ENCODE measurements at regions not wholly inside any gene's neighbourhood (a gene's known extent, or its start where the extent isn't known, plus 50 kb on each side); places are given as distances from the start of the nearest gene placed in this dataset.

DNA sequence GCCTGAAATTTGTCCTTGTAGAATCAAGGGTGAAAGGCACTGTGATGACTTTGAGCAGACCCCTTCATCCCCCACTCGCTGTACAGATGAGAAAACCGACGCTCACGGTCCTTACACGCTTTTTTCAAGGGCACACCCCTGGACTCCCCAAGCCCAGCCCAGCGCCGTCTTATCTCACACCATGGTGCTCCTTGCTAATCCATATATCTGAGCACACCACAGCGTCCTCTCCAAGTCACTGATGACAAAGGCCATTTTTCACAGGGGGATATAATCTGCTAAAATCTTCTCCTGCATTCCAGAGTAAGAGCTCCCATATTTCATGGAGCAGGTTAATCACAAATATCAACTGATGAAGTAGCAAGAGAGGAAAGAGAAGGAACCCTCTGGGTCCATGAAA is 486.3 kb downstream of the BCOR start:
- no peak overlapping the region for H3K27ac ChIP-seq (ENCODE audit: low read depth, low read length)
- no peak overlapping the region for H2AFZ ChIP-seq (ENCODE audit: low read length, unreplicated experiment)
- no peaks in the 10 kb centered on the region for H3K79me2 ChIP-seq (ENCODE audit: control insufficient read depth, insufficient read depth, low read length, unreplicated experiment)
- H3K27me3 ChIP-seq (ENCODE audit: insufficient read depth, low read length): peaks cover 57% of the 10 kb centered on the region
- H3K36me3 ChIP-seq (ENCODE audit: insufficient read depth, low read length): no peaks in the 10 kb centered on the region
- H3K4me1 ChIP-seq (ENCODE audit: control insufficient read depth, insufficient read depth, low read length, unreplicated experiment): no peaks in the 10 kb centered on the region
- no peak overlapping the region for H3K4me3 ChIP-seq (ENCODE audit: low read depth, low read length)

DNA sequence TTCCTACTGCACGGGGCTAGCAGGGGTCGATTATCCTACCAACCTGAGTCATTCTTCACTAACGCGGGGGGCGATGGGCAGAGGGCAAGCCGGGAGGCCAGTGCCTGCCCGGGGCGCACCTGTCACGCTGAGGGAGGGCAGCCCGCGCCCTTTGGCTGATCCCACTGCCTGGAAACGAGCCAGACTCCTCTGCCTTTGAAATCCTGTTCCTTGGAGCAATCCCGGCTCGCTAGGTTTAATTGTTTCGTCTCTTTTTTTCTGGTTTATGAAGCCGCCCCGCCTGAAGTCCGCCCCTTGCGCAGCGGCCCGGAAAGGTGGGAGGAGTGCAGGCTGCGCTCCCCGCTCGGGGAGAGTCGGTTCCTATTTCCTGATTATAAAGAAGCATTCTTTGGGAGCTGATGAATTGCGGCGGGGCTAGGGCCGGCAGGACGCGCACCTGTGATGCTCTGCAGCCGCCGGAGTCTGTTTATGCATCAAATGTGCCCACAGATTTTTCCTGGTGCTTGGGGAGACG is 484.2 kb downstream of the BCOR start:
- H3K4me1 ChIP-seq (ENCODE audit: control insufficient read depth, insufficient read depth, low read length, unreplicated experiment): no peaks in the 10 kb centered on the region
- no peak overlapping the region for H3K27ac ChIP-seq (ENCODE audit: low read depth, low read length)
- H3K27me3 ChIP-seq (ENCODE audit: insufficient read depth, low read length): peaks cover 56% of the 10 kb centered on the region
- no peaks in the 10 kb centered on the region for H3K36me3 ChIP-seq (ENCODE audit: insufficient read depth, low read length)
- H3K79me2 ChIP-seq (ENCODE audit: control insufficient read depth, insufficient read depth, low read length, unreplicated experiment): no peaks in the 10 kb centered on the region
- no peak overlapping the region for H3K4me3 ChIP-seq (ENCODE audit: low read depth, low read length)
- no peak overlapping the region for H2AFZ ChIP-seq (ENCODE audit: low read length, unreplicated experiment)

DNA sequence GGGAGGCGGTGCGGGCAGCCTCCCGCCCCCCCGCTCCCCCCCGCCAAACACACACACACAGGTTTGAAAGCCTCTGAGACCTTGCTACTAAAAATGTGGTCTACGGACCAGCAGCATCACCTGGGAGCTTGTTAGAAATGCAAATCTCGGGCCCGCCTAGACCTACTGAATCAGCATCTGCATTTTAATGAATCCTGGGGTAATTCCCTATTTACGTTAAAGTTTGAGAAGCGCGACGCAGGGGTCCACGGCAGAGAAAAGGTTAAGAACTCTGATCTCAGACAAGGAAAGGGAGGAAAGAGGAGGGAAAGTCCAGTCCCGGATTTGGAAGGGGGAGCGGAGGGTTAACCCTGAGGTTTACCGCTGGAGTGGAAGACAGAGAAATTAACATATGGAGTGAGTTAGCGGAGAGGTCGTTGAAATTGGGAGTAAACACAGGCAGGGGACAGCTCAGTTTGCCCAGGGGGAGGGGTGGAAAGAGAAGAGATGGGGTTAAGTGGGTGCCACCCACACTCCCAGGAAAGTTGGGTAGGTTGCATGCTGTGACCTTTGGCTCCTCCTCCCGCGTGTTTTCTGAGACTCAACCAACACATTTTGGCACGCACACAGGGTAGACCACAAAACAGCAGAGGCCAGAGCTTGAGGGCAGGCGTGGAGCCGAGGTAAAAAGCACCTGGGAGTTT is 483.6 kb downstream of the BCOR start:
- Histone ChIP-seq H3K4me1 (ENCODE audit: control insufficient read depth, insufficient read depth, low read length, unreplicated experiment) (no peaks in the 10 kb centered on the region), H3K79me2 (ENCODE audit: control insufficient read depth, insufficient read depth, low read length, unreplicated experiment) (no peaks in the 10 kb centered on the region), H3K27ac (ENCODE audit: low read depth, low read length) (no peak overlapping the region), H3K36me3 (ENCODE audit: insufficient read depth, low read length) (no peaks in the 10 kb centered on the region), H2AFZ (ENCODE audit: low read length, unreplicated experiment) (no peak overlapping the region), H3K4me3 (ENCODE audit: low read depth, low read length) (no peak overlapping the region), H3K27me3 (ENCODE audit: insufficient read depth, low read length) (peaks cover 56% of the 10 kb centered on the region)

DNA sequence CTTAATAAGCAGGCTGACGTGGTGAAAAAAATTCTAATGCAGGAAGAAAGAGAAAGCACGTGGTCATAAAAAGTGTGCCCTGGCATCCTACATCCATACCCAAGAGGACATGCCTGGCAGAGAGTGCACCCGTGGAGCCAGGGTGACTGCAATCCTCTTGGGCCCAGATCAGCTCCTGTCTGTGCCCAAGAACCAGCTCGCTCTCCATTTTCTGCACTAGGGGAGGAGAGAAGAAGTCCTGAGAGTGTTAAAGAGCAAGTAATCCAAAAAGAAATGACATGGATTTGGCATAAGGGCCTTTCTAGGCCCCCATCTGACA is 483.1 kb downstream of the BCOR start:
- no peak overlapping the region for H2AFZ ChIP-seq (ENCODE audit: low read length, unreplicated experiment)
- no peaks in the 10 kb centered on the region for H3K79me2 ChIP-seq (ENCODE audit: control insufficient read depth, insufficient read depth, low read length, unreplicated experiment)
- no peaks in the 10 kb centered on the region for H3K4me1 ChIP-seq (ENCODE audit: control insufficient read depth, insufficient read depth, low read length, unreplicated experiment)
- no peak overlapping the region for H3K27ac ChIP-seq (ENCODE audit: low read depth, low read length)
- peaks cover 52% of the 10 kb centered on the region for H3K27me3 ChIP-seq (ENCODE audit: insufficient read depth, low read length)
- H3K36me3 ChIP-seq (ENCODE audit: insufficient read depth, low read length): no peaks in the 10 kb centered on the region
- no peak overlapping the region for H3K4me3 ChIP-seq (ENCODE audit: low read depth, low read length)

DNA sequence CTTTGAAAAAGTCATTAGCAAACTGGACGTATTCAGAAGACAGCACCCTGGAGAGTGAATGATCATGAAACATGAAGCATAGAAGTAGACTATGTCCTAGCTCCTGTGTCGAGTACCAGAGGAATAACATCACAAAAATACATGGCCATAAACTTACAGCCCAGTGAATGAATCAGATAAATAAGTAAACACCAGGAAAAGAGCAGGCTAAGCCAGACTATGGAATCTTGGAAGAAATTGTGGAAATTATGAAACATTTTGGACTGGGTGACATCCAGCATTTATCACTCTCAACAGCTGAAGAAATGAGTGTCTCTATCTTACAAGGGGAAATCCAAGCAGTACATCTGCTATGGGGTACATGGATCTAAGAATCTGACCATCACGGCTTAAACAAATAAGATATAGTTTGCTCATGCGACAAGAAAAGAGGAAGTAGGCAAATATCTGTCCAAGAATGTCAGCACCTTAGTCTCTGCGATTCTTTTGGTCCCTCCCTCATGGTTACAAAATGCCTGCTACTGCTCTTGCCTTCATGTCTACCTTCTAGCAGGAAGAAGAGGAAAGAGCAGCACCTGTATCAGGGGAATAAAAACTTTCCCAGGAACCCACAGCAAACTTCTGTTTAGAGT is 481.5 kb downstream of the BCOR start:
- Histone ChIP-seq H3K4me3 (ENCODE audit: low read depth, low read length) (no peak overlapping the region), H3K79me2 (ENCODE audit: control insufficient read depth, insufficient read depth, low read length, unreplicated experiment) (no peaks in the 10 kb centered on the region), H3K4me1 (ENCODE audit: control insufficient read depth, insufficient read depth, low read length, unreplicated experiment) (no peaks in the 10 kb centered on the region), H2AFZ (ENCODE audit: low read length, unreplicated experiment) (no peak overlapping the region), H3K27me3 (ENCODE audit: insufficient read depth, low read length) (peaks cover 41% of the 10 kb centered on the region), H3K27ac (ENCODE audit: low read depth, low read length) (no peak overlapping the region), H3K36me3 (ENCODE audit: insufficient read depth, low read length) (no peaks in the 10 kb centered on the region)

DNA sequence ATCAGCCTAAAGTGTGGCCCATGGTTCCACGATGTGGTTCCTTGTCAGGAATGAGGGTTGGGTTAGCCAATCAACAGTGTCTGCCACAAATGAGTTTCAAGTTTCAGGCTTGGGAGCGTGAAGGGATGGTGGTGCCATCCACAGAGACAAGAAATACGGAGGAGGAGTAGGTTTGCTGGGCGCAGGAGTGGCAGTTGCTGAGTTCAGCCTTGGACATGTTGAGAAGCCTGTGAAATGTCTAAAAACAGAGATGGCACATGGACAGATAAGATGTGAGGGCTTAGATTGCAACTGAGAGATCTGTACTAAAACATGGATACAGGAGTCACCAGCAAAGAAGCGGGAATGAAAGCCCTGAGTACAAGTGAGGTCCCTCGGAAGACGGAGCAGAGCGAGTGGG is 481.0 kb downstream of the BCOR start:
- no peak overlapping the region for H3K27ac ChIP-seq (ENCODE audit: low read depth, low read length)
- no peaks in the 10 kb centered on the region for H3K4me1 ChIP-seq (ENCODE audit: control insufficient read depth, insufficient read depth, low read length, unreplicated experiment)
- no peak overlapping the region for H2AFZ ChIP-seq (ENCODE audit: low read length, unreplicated experiment)
- no peaks in the 10 kb centered on the region for H3K36me3 ChIP-seq (ENCODE audit: insufficient read depth, low read length)
- peaks cover 35% of the 10 kb centered on the region for H3K27me3 ChIP-seq (ENCODE audit: insufficient read depth, low read length)
- H3K4me3 ChIP-seq (ENCODE audit: low read depth, low read length): no peak overlapping the region
- no peaks in the 10 kb centered on the region for H3K79me2 ChIP-seq (ENCODE audit: control insufficient read depth, insufficient read depth, low read length, unreplicated experiment)

DNA sequence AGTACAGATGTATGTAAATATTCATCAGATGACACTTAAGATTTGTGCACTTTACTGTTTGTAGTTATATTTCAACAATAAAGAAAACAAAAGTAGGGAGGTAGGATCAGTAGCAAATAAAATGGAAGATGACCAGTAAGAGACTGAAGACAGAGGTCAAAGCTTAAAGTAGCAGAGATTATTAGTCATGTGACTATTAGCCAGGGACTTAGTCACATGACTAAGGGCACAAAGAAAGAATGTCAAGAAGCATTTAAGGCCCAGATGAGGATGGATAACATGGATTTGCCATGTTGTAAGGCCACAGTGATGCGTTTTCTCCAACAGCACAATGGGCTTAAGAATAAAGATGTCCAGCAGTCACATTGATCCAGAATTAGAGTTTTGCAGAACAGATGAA is 479.6 kb downstream of the BCOR start:
- Histone ChIP-seq H3K4me3 (ENCODE audit: low read depth, low read length) (no peak overlapping the region), H3K27me3 (ENCODE audit: insufficient read depth, low read length) (peaks cover 28% of the 10 kb centered on the region), H3K36me3 (ENCODE audit: insufficient read depth, low read length) (no peaks in the 10 kb centered on the region), H3K4me1 (ENCODE audit: control insufficient read depth, insufficient read depth, low read length, unreplicated experiment) (no peaks in the 10 kb centered on the region), H3K27ac (ENCODE audit: low read depth, low read length) (no peak overlapping the region), H3K79me2 (ENCODE audit: control insufficient read depth, insufficient read depth, low read length, unreplicated experiment) (no peaks in the 10 kb centered on the region), H2AFZ (ENCODE audit: low read length, unreplicated experiment) (no peak overlapping the region)

DNA sequence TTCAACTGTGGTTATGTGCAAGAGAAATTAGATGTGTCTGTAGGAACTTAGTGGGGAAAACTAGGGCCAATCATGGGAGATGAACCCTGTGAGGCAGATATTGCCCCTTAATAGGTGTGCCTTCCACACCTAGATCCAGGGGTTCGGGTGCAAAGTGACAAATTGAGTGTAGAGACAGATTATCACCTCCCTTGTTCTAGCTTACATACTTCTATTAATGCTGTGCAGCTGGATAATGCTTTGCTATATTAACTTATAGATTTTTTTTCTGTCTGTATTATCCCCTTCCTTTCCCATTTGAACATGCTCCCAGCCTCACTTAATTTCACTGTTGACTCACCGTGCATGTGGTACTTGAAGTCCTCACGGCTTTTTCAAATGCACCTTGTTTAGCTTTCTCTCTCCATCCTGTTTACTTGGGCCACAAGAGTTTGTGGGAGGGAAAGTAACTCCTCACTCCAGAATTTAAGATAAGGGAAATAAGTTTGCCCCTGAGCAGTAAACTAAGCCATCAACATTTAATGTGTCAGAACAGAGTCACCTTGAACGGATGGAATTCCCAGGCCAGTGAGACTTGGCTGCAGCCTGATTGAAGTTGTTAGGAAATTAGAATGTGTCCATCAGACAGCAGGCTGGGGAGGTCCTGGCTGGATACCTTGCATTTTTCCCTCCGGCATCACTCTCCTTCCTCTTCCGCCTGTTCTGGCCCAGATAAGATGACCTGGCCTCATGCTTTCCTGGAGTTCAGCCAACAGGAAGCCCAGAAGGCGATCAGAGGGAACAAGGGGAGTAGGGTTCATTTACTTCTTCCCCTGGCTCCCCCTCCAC is 478.4 kb downstream of the BCOR start:
- Histone ChIP-seq H3K4me3 (ENCODE audit: low read depth, low read length) (no peak overlapping the region), H3K79me2 (ENCODE audit: control insufficient read depth, insufficient read depth, low read length, unreplicated experiment) (no peaks in the 10 kb centered on the region), H2AFZ (ENCODE audit: low read length, unreplicated experiment) (no peak overlapping the region), H3K27me3 (ENCODE audit: insufficient read depth, low read length) (peaks cover 16% of the 10 kb centered on the region), H3K4me1 (ENCODE audit: control insufficient read depth, insufficient read depth, low read length, unreplicated experiment) (no peaks in the 10 kb centered on the region), H3K36me3 (ENCODE audit: insufficient read depth, low read length) (no peaks in the 10 kb centered on the region), H3K27ac (ENCODE audit: low read depth, low read length) (no peak overlapping the region)

DNA sequence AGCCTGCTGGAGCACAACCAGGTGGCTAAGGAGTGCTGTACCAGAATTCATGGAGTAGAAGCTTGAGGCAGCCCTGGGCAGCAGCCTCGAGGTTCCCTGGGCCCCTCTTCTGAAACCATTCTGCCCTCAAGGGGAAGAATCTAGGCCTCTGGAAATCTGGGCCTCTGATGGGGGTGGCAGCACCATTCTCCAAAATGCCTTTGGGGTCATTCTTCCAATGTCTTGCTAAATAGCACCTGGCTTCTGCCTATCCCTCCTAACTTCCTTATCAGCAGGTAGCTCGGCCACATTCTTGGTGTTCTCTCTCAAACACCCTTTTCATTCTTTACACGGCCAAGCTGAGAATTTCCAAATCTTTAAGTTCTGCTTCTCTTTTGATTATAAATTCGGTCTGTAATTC is 473.6 kb downstream of the BCOR start:
- no peak overlapping the region for H3K27ac ChIP-seq (ENCODE audit: low read depth, low read length)
- H3K4me1 ChIP-seq (ENCODE audit: control insufficient read depth, insufficient read depth, low read length, unreplicated experiment): no peaks in the 10 kb centered on the region
- H3K27me3 ChIP-seq (ENCODE audit: insufficient read depth, low read length): no peaks in the 10 kb centered on the region
- no peak overlapping the region for H3K4me3 ChIP-seq (ENCODE audit: low read depth, low read length)
- H3K36me3 ChIP-seq (ENCODE audit: insufficient read depth, low read length): no peaks in the 10 kb centered on the region
- no peaks in the 10 kb centered on the region for H3K79me2 ChIP-seq (ENCODE audit: control insufficient read depth, insufficient read depth, low read length, unreplicated experiment)
- no peak overlapping the region for H2AFZ ChIP-seq (ENCODE audit: low read length, unreplicated experiment)

DNA sequence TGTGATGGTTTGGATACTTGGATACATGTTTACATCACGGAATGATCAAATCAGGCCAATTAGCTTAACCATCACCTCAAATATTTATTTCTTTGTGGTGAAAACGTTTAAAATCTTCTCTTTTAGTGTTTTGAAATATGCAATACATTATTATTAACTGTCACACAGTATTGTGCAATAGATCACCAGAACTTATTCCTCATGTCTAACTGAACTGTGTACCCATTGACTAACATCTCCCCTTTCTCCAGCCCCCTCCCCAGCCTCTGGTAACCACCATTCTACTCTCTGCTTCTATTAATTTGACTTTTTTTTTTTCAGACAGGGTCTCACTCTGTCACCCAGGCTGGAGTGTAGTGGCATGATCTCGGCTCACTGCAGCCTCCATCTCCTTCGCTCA is 471.9 kb downstream of the BCOR start:
- Histone ChIP-seq H3K27me3 (ENCODE audit: insufficient read depth, low read length) (no peaks in the 10 kb centered on the region), H3K4me3 (ENCODE audit: low read depth, low read length) (no peak overlapping the region), H3K4me1 (ENCODE audit: control insufficient read depth, insufficient read depth, low read length, unreplicated experiment) (no peaks in the 10 kb centered on the region), H2AFZ (ENCODE audit: low read length, unreplicated experiment) (no peak overlapping the region), H3K36me3 (ENCODE audit: insufficient read depth, low read length) (no peaks in the 10 kb centered on the region), H3K27ac (ENCODE audit: low read depth, low read length) (no peak overlapping the region), H3K79me2 (ENCODE audit: control insufficient read depth, insufficient read depth, low read length, unreplicated experiment) (no peaks in the 10 kb centered on the region)

DNA sequence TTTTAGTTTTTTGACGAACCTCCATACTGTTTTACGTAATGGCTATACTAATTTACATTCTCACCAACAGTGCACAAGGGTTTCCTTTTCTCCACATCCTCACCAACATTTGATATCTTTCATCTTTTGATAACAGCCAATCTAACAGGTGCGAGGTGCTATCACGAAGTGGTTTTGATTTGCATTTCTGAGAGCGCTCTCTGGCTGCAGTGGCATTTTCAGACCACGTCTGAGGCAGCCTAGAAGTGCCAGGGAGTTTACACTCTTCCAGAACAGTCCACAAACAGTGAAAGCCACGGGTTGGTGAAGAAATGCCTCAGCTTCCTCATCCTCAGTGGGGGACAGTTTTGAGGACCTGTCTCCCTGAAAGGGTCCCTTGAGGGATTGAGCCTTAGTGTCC is 471.0 kb downstream of the BCOR start:
- Histone ChIP-seq H3K27me3 (ENCODE audit: insufficient read depth, low read length) (no peaks in the 10 kb centered on the region), H3K79me2 (ENCODE audit: control insufficient read depth, insufficient read depth, low read length, unreplicated experiment) (no peaks in the 10 kb centered on the region)

More for the DNA sequence above, 471.0 kb downstream of the BCOR start:
- no peaks in the 10 kb centered on the region for H3K4me1 ChIP-seq (ENCODE audit: control insufficient read depth, insufficient read depth, low read length, unreplicated experiment)
- H2AFZ ChIP-seq (ENCODE audit: low read length, unreplicated experiment): no peak overlapping the region
- no peaks in the 10 kb centered on the region for H3K36me3 ChIP-seq (ENCODE audit: insufficient read depth, low read length)
- H3K4me3 ChIP-seq (ENCODE audit: low read depth, low read length): no peak overlapping the region
- no peak overlapping the region for H3K27ac ChIP-seq (ENCODE audit: low read depth, low read length)
